Panc1 (cell line): ENCODE measurements at regions not wholly inside any gene's neighbourhood (a gene's known extent, or its start where the extent isn't known, plus 50 kb on each side); places are given as distances from the start of the nearest gene placed in this dataset.

Source experiments
- ATAC-seq: fragments of 200-7000 bp; cut with Tn5 transposase; 2 replicates; pipeline ENCODE4 v1.9.1; 2020; ENCODE audit warnings: mild to moderate bottlenecking, moderate library complexity
- BruUV-seq: library from RNA; stranded (reverse); fragments of 400-500 nt; replicated peaks from 2 replicates; lab custom pipeline; 2021; lab: Mats Ljungman, UMichigan
- CTCF ChIA-PET: fragments of 300-600 bp; sonication (Branson Sonifier 250); formaldehyde crosslinking; loops from one replicate; lab custom pipeline; 2022; ENCODE audit warnings: antibody characterized with exemption; lab: Charles Lee
- POLR2A ChIA-PET: fragments of 300-600 bp; sonication (Branson Sonifier 250); formaldehyde crosslinking; loops from one replicate; lab custom pipeline; 2022; ENCODE audit warnings: antibody characterized with exemption; lab: Charles Lee
- DNase-seq: peaks from one replicate; pipeline ENCODE4 v3.0.0-alpha.2; 2010; ENCODE audit warnings: low read depth, low spot score
- H3K27ac ChIP-seq: 2 replicates; pipeline ENCODE4 v1.5.1; 2011; ENCODE audit warnings: mild to moderate bottlenecking, low read length, inconsistent platforms
- H3K27me3 ChIP-seq: fragments of 200-500 bp; sonication (Bioruptor generic); 2 replicates; pipeline ENCODE4 v1.6.0; 2014; ENCODE audit warnings: low read length, inconsistent platforms; ENCODE audit not compliant: control insufficient read depth, insufficient read depth
- H3K36me3 ChIP-seq: fragments of 200-500 bp; sonication (Bioruptor generic); 2 replicates; pipeline ENCODE4 v1.5.1; 2014; ENCODE audit warnings: inconsistent platforms, mild to moderate bottlenecking, low read length, moderate library complexity; ENCODE audit not compliant: control insufficient read depth, insufficient read depth
- H3K4me1 ChIP-seq: 2 replicates; pipeline ENCODE4 v1.5.1; 2011; ENCODE audit warnings: inconsistent platforms, mild to moderate bottlenecking, low read length, moderate library complexity; ENCODE audit not compliant: control insufficient read depth, insufficient read depth
- H3K4me3 ChIP-seq, 2 experiments: 2 replicates each; pipeline ENCODE4 v1.5.1; 2011 to 2012; ENCODE audit warnings: low read depth in 2 of 2, low read length in 2 of 2, mild to moderate bottlenecking in 2 of 2, inconsistent platforms in 1 of 2, moderate library complexity in 1 of 2
- H3K9me3 ChIP-seq: fragments of 200-500 bp; sonication (Bioruptor generic); 2 replicates; pipeline ENCODE4 v1.5.1; 2014; ENCODE audit warnings: low read depth, mild to moderate bottlenecking, inconsistent platforms, low read length, moderate library complexity; ENCODE audit not compliant: control insufficient read depth, insufficient read depth
- CTCF ChIP-seq: fragments of 450-650 bp; IDR thresholded peaks from 2 replicates; pipeline ENCODE4 v1.5.1; 2017; ENCODE audit warnings: mild to moderate bottlenecking
- POLR2AphosphoS5 ChIP-seq: IDR thresholded peaks from 2 replicates; pipeline ENCODE4 v1.6.1; 2012; ENCODE audit warnings: mild to moderate bottlenecking, low read depth, low read length, moderate library complexity
- REST ChIP-seq, 2 experiments: IDR thresholded peaks; 2 replicates each; pipeline ENCODE4 v1.6.1; 2011 to 2012; ENCODE audit warnings: low read depth in 2 of 2, control low read depth in 1 of 2, low read length in 1 of 2, mild to moderate bottlenecking in 1 of 2, moderate library complexity in 1 of 2; ENCODE audit not compliant: insufficient read depth in 1 of 2
- SIN3A ChIP-seq: IDR thresholded peaks from 2 replicates; pipeline ENCODE4 v1.6.1; 2012; ENCODE audit warnings: low read depth, mild to moderate bottlenecking, low read length, moderate library complexity, borderline replicate concordance; ENCODE audit not compliant: insufficient read depth
- TCF7L2 ChIP-seq: IDR thresholded peaks from 2 replicates; pipeline ENCODE4 v1.6.1; 2011; ENCODE audit warnings: mild to moderate bottlenecking, low read depth, low read length, inconsistent platforms
- in situ Hi-C: cut with HindIII; loops from 2 replicates; pipeline ENCODE4 v1.10.0; 2016; ENCODE audit warnings: low sequenced_read_pairs, low pct_unique_long_range_greater_than_20kb
- intact Hi-C: fragments of 100-400 bp; cut with micrococcal nuclease; formaldehyde crosslinking; loops from one replicate; pipeline ENCODE4 v1.10.0; 2022; ENCODE audit not compliant: unreplicated experiment

GRCh38 chr2:236698016-236698627 is 128.5 kb downstream of the ACKR3 start:
- DNase-seq, result no peak
- intact Hi-C loops (no loop called here), in situ Hi-C loops (no loop called here)
- Histone ChIP-seq H3K4me3 (no peak overlapping the region), H3K27ac (no peak overlapping the region), H3K36me3 (no peaks in the 10 kb centered on the region), H3K9me3 (no peaks in the 10 kb centered on the region), H3K27me3 (peaks cover 9% of the 10 kb centered on the region; the same call in 1 of the 2 replicates), H3K4me1 (no peaks in the 10 kb centered on the region)
- TF ChIP-seq CTCF (no peak), SIN3A (no peak), TCF7L2 (no peak), REST (IDR thresholded peaks at IDR 0.05; ENCODE audit: insufficient read depth in 1 of 2, low read depth in 2 of 2, low read length in 1 of 2) (no peak), POLR2AphosphoS5 (no peak)
- BruUV-seq, result no TSS peak
- ChIA-PET CTCF (no interaction called here), POLR2A (no interaction called here)
- no peak for ATAC-seq

GRCh38 chr2:236700703-236701102 is 131.1 kb downstream of the ACKR3 start:
- no peaks in the 10 kb centered on the region for H3K4me1 ChIP-seq
- H3K27me3 ChIP-seq, result peaks cover 6% of the 10 kb centered on the region; the same call in 1 of the 2 replicates
- H3K36me3 ChIP-seq, result no peaks in the 10 kb centered on the region
- ATAC-seq (no peak), DNase-seq (no peak)
- no peak overlapping the region for H3K4me3 ChIP-seq
- H3K9me3 ChIP-seq, result no peaks in the 10 kb centered on the region
- BruUV-seq, result no TSS peak
- ChIA-PET POLR2A (no interaction called here), CTCF (no interaction called here)
- TF ChIP-seq TCF7L2, result no peak
- TF ChIP-seq SIN3A, result no peak
- TF ChIP-seq REST (IDR thresholded peaks at IDR 0.05; ENCODE audit: insufficient read depth in 1 of 2, low read depth in 2 of 2, low read length in 1 of 2), result no peak
- no peak for TF ChIP-seq POLR2AphosphoS5
- no peak for TF ChIP-seq CTCF
- intact Hi-C loops, result no loop called here
- no peak overlapping the region for H3K27ac ChIP-seq
- in situ Hi-C loops, result no loop called here
